Psoas muscle (tissue), 7 donors: ENCODE measurements at regions not wholly inside any gene's neighbourhood (a gene's known extent, or its start where the extent isn't known, plus 50 kb on each side); places are given as distances from the start of the nearest gene placed in this dataset.

Experiments
- ATAC-seq, 4 donors: fragments of 200-7000 bp; cut with Tn5 transposase; one replicate each; pipeline ENCODE4 v1.9.1; 2020; ENCODE audit warnings: moderate library complexity in 3 of 4, mild to moderate bottlenecking in 2 of 4
- DNase-seq, 2 donors: peaks; one replicate each; pipeline ENCODE4 v3.0.0-alpha.2; 2020
- H3K27ac ChIP-seq: fragments of 200-600 bp; one replicate; pipeline ENCODE4 v1.8.0; 2022
- H3K27me3 ChIP-seq, 3 donors: fragments of 200-600 bp in 1 of 3; one replicate each; pipeline versions ENCODE4 v1.6.1 to v1.8.0; 2013 to 2022; ENCODE audit warnings: low read length in 2 of 3, mild to moderate bottlenecking in 2 of 3, moderate library complexity in 1 of 3; ENCODE audit not compliant: insufficient read depth in 3 of 3
- H3K36me3 ChIP-seq, 2 donors: fragments of 200-600 bp in 1 of 2; one replicate each; pipeline versions ENCODE4 v1.6.1 to v1.8.0; 2013 to 2022; ENCODE audit warnings: low read depth in 1 of 2, mild to moderate bottlenecking in 1 of 2, moderate library complexity in 1 of 2; ENCODE audit not compliant: insufficient read depth in 1 of 2
- H3K4me1 ChIP-seq: fragments of 200-600 bp; one replicate; pipeline ENCODE4 v1.8.0; 2022
- H3K4me3 ChIP-seq: fragments of 200-600 bp; one replicate; pipeline ENCODE4 v1.8.0; 2022; ENCODE audit warnings: mild to moderate bottlenecking
- H3K9me3 ChIP-seq: fragments of 200-600 bp; one replicate; pipeline ENCODE4 v1.8.0; 2022
- CTCF ChIP-seq: fragments of 200-600 bp; IDR thresholded peaks from one replicate; pipeline ENCODE4 v1.8.0; 2022; ENCODE audit warnings: antibody characterized with exemption
- WGBS, 3 donors: extraction: QIAGEN DNeasy Blood & Tissue Kit; methylation state at CpG; one replicate each; pipeline versions ENCODE4 v1.1.6 to v1.1.7; 2013; 5-methylcytosine and 5-hydroxymethylcytosine counted together
- intact Hi-C, 2 donors: fragments of 100-400 bp; cut with DNase I; formaldehyde crosslinking; loops; one replicate each; pipeline versions ENCODE4 v1.11.0 to v1.14.2; 2022
- donor health status: healthy with polysubstance abuse.
- donor health status: DM: no; HTN: no; CAD: no; lungs with moderate emphysema.
- donor health status: Bipolar disorder and iron deficiency.
- donor health status: healthy.
- donor health status: DM: yes; HTN: yes; CAD: no.
- donor health status: DM: no; HTN: no; CAD: no.
- donor health status: DM: yes; HTN: yes; CAD: no.

GRCh38 chr1:22218618-22219250 lies 75.8 kb upstream of the WNT4 start:
- Histone ChIP-seq H3K4me1 (no peaks in the 10 kb centered on the region), H3K9me3 (no peaks in the 10 kb centered on the region), H3K27ac (no peak overlapping the region), H3K4me3 (no peak overlapping the region), H3K27me3 (peaks cover 0 to 8% (median 7%) of the 10 kb centered on the region in 3 donors), H3K36me3 (no peaks in the 10 kb centered on the region)
- intact Hi-C loops = no loop called here
- no peak for TF ChIP-seq CTCF
- ATAC-seq (no peak), DNase-seq (no peak)
- WGBS, 3 donors = 76 to 83% (median 83%) methylated on average over 12 of the region's 12 CpGs

- DNase-seq (no peak), ATAC-seq (no peak)
- H3K4me3 ChIP-seq = no peak overlapping the region
- WGBS, 3 donors = 76 to 91% (median 87%) methylated on average over 8 of the region's 8 CpGs
- no peaks in the 10 kb centered on the region for H3K4me1 ChIP-seq
- no peak overlapping the region for H3K27ac ChIP-seq
- H3K9me3 ChIP-seq = peaks cover 3% of the 10 kb centered on the region
- intact Hi-C loops = no loop called here
- no peak for TF ChIP-seq CTCF
- no peaks in the 10 kb centered on the region for H3K36me3 ChIP-seq
- H3K27me3 ChIP-seq = peaks cover 0 to 7% (median 3%) of the 10 kb centered on the region in 3 donors
Observed at GRCh38 chr1:22221233-22221780, 78.4 kb upstream of the WNT4 start.

GRCh38 chr1:22222723-22223122 lies 79.8 kb upstream of the WNT4 start:
- TF ChIP-seq CTCF = no peak
- no peak overlapping the region for H3K4me3 ChIP-seq
- intact Hi-C loops = no loop called here
- H3K27me3 ChIP-seq = peaks cover 0 to 7% (median 3%) of the 10 kb centered on the region in 3 donors
- no peak overlapping the region for H3K27ac ChIP-seq
- DNase-seq (no peak), ATAC-seq (no peak)
- H3K9me3 ChIP-seq = peaks cover 3% of the 10 kb centered on the region
- WGBS, 3 donors = 73 to 81% (median 78%) methylated on average over 9 of the region's 9 CpGs
- H3K4me1 ChIP-seq = no peaks in the 10 kb centered on the region
- H3K36me3 ChIP-seq = no peaks in the 10 kb centered on the region

GRCh38 chr1:22223176-22223575 lies 80.3 kb upstream of the WNT4 start:
- ATAC-seq (no peak), DNase-seq (no peak)
- Histone ChIP-seq H3K36me3 (no peaks in the 10 kb centered on the region), H3K27me3 (peaks cover 0 to 7% (median 3%) of the 10 kb centered on the region in 3 donors), H3K9me3 (peaks cover 3% of the 10 kb centered on the region), H3K4me3 (no peak overlapping the region), H3K27ac (no peak overlapping the region), H3K4me1 (no peaks in the 10 kb centered on the region)
- WGBS, 3 donors = 69 to 83% (median 73%) methylated on average over 6 of the region's 6 CpGs
- intact Hi-C loops = no loop called here
- TF ChIP-seq CTCF = no peak

- Histone ChIP-seq H3K9me3 (peaks cover 3% of the 10 kb centered on the region), H3K4me3 (no peak overlapping the region), H3K27ac (no peak overlapping the region), H3K36me3 (no peaks in the 10 kb centered on the region), H3K27me3 (peaks cover 0 to 7% (median 3%) of the 10 kb centered on the region in 3 donors), H3K4me1 (no peaks in the 10 kb centered on the region)
- WGBS, 3 donors = 54 to 61% (median 56%) methylated on average over 5 of the region's 5 CpGs
- TF ChIP-seq CTCF = no peak
- DNase-seq (no peak), ATAC-seq (no peak)
- intact Hi-C loops = no loop called here
Observed at GRCh38 chr1:22224091-22224490, 81.2 kb upstream of the WNT4 start.
